ENCODE measurements at regions not wholly inside any gene's neighbourhood (a gene's known extent, or its start where the extent isn't known, plus 50 kb on each side); places are given as distances from the start of the nearest gene placed in this dataset.

DNA sequence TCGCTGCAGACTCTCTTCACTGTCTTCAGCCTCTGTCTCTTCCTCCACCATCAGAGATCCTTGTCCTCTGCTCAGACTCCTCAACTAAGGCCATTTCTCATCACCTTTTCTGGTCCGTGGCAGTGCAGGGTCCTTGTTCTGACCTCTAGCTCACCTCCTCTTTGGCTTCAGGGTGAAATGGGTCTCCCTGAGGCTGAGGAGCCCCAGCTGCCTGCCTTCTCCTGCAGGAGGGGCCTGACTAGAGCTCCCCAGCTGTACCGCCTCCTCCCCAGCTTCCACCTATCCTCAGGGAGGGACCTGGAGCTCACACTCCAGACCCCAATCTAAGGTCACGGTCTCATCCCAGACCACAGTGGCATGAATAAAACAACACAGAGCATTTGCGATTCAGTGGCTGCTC lies 203.0 kb downstream of the TRIM29 start:
- TF ChIP-seq, protein P1, sequence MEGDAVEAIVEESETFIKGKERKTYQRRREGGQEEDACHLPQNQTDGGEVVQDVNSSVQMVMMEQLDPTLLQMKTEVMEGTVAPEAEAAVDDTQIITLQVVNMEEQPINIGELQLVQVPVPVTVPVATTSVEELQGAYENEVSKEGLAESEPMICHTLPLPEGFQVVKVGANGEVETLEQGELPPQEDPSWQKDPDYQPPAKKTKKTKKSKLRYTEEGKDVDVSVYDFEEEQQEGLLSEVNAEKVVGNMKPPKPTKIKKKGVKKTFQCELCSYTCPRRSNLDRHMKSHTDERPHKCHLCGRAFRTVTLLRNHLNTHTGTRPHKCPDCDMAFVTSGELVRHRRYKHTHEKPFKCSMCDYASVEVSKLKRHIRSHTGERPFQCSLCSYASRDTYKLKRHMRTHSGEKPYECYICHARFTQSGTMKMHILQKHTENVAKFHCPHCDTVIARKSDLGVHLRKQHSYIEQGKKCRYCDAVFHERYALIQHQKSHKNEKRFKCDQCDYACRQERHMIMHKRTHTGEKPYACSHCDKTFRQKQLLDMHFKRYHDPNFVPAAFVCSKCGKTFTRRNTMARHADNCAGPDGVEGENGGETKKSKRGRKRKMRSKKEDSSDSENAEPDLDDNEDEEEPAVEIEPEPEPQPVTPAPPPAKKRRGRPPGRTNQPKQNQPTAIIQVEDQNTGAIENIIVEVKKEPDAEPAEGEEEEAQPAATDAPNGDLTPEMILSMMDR (conservative IDR thresholded peaks at IDR 0.05; ENCODE audit: low read length) = no peak
- TF ChIP-seq EZH2phosphoT487 (IDR thresholded peaks at IDR 0.05; ENCODE audit: borderline replicate concordance) = no peak

All from Loucy (cell line).